ENCODE measurements at regions not wholly inside any gene's neighbourhood (a gene's known extent, or its start where the extent isn't known, plus 50 kb on each side); places are given as distances from the start of the nearest gene placed in this dataset.

DNA sequence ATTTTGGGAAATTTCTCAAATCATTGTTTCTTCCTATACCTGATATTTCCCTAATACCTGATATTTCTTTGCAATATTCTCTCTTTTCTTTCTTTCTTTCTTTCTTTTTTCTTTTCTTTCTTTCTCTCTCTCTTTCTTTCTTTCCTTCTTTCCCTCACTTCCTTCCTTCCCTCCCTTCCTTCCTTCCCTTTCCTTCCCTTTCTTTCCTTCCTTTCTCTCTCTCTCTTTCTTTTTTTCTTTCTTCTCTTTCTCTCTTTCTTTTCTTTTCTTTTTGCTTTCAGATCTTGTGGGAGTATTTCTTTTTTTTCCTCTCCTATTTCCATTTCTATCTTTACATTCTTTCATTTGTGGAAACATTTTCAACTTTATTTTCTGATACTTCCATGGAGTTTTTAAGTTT lies 76.1 kb upstream of the ANKEF1 start:
- TF ChIP-seq ZNF668 (CRISPR knock-in tag; IDR thresholded peaks at IDR 0.05), result no peak
- TF ChIP-seq, protein P1, sequence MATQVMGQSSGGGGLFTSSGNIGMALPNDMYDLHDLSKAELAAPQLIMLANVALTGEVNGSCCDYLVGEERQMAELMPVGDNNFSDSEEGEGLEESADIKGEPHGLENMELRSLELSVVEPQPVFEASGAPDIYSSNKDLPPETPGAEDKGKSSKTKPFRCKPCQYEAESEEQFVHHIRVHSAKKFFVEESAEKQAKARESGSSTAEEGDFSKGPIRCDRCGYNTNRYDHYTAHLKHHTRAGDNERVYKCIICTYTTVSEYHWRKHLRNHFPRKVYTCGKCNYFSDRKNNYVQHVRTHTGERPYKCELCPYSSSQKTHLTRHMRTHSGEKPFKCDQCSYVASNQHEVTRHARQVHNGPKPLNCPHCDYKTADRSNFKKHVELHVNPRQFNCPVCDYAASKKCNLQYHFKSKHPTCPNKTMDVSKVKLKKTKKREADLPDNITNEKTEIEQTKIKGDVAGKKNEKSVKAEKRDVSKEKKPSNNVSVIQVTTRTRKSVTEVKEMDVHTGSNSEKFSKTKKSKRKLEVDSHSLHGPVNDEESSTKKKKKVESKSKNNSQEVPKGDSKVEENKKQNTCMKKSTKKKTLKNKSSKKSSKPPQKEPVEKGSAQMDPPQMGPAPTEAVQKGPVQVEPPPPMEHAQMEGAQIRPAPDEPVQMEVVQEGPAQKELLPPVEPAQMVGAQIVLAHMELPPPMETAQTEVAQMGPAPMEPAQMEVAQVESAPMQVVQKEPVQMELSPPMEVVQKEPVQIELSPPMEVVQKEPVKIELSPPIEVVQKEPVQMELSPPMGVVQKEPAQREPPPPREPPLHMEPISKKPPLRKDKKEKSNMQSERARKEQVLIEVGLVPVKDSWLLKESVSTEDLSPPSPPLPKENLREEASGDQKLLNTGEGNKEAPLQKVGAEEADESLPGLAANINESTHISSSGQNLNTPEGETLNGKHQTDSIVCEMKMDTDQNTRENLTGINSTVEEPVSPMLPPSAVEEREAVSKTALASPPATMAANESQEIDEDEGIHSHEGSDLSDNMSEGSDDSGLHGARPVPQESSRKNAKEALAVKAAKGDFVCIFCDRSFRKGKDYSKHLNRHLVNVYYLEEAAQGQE (IDR thresholded peaks at IDR 0.05; ENCODE audit: borderline replicate concordance), result no peak
- TF ChIP-seq, protein P1 (CRISPR knock-in tag; IDR thresholded peaks at IDR 0.05; ENCODE audit: low read depth), result no peak
- TF ChIP-seq GABPA (tag; conservative IDR thresholded peaks at IDR 0.05; ENCODE audit: low read depth), result no peak
- no peak for TF ChIP-seq NFRKB (IDR thresholded peaks at IDR 0.05; ENCODE audit: low read depth)
- TF ChIP-seq, protein P2, sequence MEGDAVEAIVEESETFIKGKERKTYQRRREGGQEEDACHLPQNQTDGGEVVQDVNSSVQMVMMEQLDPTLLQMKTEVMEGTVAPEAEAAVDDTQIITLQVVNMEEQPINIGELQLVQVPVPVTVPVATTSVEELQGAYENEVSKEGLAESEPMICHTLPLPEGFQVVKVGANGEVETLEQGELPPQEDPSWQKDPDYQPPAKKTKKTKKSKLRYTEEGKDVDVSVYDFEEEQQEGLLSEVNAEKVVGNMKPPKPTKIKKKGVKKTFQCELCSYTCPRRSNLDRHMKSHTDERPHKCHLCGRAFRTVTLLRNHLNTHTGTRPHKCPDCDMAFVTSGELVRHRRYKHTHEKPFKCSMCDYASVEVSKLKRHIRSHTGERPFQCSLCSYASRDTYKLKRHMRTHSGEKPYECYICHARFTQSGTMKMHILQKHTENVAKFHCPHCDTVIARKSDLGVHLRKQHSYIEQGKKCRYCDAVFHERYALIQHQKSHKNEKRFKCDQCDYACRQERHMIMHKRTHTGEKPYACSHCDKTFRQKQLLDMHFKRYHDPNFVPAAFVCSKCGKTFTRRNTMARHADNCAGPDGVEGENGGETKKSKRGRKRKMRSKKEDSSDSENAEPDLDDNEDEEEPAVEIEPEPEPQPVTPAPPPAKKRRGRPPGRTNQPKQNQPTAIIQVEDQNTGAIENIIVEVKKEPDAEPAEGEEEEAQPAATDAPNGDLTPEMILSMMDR (IDR thresholded peaks at IDR 0.05 in 2 of 3, conservative IDR thresholded peaks at IDR 0.05 in 1 of 3; ENCODE audit: insufficient read depth in 2 of 3, low read depth in 1 of 3, low read length in 3 of 3), result no peak
